GM21390 (cell line): ENCODE measurements at regions not wholly inside any gene's neighbourhood (a gene's known extent, or its start where the extent isn't known, plus 50 kb on each side); places are given as distances from the start of the nearest gene placed in this dataset.

Experiments
- ATAC-seq: cut with Tn5 transposase; IDR thresholded peaks from one replicate; pipeline ENCODE4 v1.9.1; 2021; ENCODE audit not compliant: unreplicated experiment

- no peak for ATAC-seq
Measured at GRCh38 chr9:94159069-94159939, 75.0 kb downstream of the PTPDC1 start.

DNA sequence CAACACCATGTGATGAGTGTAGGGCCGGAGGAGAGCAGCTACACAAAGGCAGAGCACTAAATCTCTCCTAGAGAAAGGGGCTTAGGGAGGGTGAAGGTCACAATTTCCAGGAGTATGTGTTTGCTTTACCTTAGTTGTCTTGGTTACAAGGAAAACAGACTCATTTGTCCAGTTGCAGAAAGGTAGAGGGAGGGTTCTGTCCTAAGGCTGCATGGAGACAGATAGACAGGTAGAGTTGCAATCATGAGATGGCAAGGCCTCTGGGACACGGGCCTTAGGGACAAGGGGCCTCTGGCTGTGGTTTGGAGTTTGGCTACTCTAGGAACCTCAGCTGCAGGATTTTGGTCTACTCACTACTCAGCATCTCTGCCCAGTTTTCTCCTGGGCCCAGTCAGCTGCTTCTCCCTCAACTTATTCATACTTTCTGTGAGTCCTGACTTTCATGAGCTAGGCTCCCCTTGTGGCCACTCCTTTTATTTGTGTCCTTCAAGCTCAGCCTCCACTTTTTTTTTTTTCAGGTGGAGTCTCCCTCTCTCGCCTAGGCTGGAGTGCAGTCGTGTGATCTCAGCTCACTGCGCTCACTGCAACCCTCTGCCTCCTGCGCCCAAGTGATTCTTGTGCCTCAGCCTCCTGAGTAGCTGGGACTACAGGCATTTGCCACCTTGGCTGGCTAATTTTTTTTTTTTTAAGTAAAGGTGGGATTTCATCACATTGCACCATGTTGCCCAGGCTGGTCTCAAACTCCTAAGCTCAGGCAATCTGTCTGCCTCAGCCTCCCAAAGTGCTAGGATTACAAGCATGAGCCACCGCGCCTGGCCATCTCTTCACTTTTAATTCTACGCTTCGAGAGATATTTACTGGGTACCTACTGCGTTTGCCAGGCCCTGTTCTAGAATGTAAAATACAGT lies 76.6 kb downstream of the PTPDC1 start:
- no peak for ATAC-seq

DNA sequence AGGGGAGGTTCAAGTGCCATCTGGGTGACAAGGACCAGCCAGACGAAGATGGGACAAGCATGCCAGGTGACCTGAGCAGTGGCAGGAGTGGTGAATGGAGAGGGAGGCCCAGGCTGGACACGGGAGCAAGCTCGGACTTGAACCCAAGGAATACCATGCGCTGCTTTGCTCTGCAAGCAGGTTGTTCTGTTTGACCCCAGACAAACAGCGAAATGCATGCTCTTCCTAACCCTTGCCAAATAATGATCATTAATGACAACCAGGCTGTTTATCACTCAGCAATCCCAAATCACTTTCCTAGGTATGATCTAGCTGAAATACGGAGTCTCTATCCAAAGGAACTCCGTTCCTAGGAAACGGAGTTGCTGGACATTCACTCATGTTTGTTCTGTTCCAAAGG lies 77.4 kb downstream of the PTPDC1 start:
- no peak for ATAC-seq

DNA sequence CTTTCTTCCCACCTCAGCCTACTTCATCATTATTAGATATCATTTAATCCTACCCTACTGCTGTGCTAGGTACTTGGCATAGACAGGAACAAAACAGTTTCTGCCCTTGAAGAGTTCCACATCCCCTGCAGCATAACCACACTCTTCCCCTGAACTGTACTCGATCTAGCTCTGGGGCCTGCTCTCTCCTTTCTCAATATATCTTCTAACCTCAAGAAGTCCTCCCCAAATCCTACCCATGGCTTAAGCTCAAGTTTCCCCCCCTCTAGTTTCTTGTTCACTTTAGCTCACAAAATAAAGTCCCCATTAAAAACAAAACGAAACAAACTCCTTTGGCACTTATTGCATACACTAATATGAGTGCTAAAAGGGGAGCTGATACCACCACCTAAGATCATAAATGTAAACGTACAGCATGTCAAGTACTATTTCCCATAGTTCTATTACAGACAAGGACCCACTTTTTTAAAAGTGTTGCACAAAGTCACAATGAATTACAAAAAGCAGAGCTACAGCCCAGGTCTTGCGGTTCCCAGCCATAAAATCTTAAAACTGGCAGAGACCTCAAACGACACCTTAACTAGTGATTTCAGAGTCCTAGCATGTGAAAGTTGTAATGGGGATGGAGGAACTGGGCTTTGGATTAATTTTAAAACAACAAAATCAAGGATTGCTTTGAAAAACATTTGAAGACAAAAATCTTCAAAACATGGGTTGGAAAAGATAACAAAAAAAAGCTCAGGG lies 80.7 kb downstream of the PTPDC1 start:
- no peak for ATAC-seq

GRCh38 chr9:94165592-94166235 lies 81.5 kb downstream of the PTPDC1 start:
- ATAC-seq, result peak; percentile 85

DNA sequence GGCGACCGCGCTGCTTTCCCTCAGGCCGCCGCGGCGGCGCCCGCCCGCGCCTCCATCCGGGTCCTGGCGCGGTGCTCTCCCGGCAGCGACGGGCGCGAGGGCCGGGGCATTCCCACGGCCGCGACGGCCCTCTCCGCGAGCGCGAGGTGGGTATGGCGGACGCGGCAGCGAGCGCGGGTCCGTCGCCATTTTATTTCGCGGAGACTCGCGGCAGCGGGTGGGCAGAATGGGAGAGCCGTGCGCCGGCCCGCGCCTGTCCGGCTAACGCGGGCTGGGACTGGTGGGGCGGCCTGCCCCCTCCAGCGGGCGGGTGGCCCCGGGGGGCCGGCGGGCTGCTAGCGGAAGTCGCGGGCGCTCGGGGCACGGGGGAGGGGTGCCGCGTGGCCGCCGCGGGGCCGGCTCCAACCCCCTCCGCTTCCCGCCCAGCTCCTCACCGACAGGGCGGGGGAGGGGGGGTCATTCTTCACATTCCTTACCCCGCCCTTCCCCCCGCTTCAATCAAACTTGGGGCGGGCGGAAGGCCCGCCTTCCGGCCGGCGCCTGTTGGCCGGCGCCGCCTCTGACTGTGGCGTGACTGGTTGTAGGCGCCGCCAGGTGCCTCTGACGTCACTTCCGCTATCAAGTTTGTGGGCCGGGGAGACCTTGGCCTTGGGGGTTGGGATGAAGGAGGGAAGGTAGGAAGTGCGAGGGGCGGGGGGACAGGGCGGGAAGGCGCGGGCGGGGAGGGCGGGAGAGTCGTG lies 82.1 kb downstream of the PTPDC1 start:
- ATAC-seq, result peak; percentile 63

- no peak for ATAC-seq
Measured at GRCh38 chr9:94166976-94167346, 82.7 kb downstream of the PTPDC1 start.

GRCh38 chr9:94167376-94167890 lies 83.2 kb downstream of the PTPDC1 start:
- no peak for ATAC-seq

DNA sequence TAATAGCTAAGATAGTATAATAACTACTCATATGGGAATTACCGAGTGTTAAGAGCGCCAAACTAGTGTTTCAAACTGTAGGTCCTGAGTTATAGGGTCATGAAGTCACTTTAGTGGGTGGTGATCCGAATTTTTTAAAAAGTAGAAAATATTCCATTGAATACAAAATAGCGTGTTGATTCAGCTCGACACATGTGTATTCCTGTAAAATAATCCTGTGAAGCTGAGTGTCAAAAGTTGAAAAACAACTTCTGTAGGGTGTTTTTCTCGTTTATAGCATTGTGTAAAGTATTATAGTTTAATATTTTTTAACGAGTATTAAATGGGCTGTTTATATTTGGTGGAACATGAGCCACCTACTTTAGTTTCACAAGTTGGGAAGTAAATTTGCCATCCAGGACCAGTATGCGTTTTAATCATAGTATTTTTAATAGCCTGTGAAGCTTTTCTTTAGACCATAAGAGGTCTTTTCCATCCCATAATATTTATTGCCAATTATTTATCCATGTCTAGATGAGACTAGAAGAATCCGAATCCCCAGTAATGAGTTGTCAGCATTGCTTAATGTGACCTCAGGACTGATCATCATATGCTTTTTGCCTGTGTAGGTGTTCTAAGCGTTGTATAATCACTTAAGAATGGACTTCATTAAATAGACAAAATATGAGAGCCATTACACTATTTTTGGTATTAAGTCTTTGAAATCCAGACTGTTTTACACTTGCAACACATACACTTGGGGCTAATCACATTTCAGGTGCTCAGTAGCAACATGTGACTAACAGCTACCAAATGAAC lies 84.1 kb downstream of the PTPDC1 start:
- no peak for ATAC-seq

DNA sequence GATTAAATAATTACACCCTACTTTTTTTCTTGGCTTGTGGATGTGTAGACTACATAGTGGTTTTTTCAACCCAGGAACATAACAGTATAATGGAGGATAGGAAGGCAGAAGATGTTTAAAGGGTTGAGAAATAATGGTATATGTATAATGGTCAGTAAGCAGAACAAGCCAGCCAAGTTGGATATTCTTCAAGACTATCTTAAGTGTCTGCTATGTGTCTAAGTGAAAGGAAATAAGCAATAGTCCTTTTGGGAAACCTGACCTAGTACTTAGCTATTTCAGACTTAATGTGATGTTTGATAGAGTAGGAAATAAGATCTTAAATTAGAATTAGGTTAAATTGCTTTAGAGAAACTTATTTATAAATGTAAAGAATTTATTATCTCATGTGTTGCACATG lies 85.7 kb downstream of the PTPDC1 start:
- no peak for ATAC-seq

GRCh38 chr9:94173632-94174031 lies 85.5 kb upstream of the ZNF169 start:
- no peak for ATAC-seq

DNA sequence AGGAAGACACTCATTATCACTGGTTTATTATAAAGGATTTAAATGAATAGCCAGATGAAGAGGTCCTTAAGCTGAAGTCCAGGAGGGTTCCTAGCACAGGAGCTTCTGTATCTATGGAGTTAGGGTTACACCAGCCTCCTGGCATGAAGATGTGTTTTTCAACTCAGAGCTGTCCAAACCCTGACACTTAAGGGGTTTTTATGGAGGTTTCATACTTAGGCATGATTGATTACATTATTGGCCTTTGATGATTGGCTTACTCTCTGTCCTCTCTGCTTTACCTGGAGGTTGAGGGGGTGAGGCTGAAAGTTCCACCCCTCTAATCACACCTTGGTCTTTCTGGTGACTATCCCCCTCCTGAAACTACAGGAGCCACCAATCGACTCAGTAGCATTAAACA lies 84.9 kb upstream of the ZNF169 start:
- ATAC-seq, result no peak

DNA sequence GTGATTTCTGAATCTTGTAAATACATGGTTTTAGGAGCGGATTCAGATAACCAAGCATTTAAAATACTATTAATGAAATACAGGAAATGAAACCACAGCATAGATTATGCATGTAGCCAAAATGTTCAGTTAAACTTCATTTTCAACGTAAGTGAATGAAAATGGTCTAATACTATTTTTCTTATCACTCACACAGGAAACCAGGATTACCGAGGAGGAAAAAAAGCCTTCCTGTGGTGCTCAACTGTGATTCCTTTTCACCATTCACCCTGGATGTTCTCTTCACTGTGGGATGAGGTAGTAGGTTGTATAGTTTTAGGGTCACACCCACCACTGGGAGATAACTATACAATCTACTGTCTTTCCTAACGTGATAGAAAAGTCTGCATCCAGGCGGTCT lies 83.4 kb upstream of the ZNF169 start:
- no peak for ATAC-seq

- no peak for ATAC-seq
Measured at GRCh38 chr9:94176608-94177007, 82.5 kb upstream of the ZNF169 start.

- peak; percentile 70 for ATAC-seq
Measured at GRCh38 chr9:94178927-94179326, 80.2 kb upstream of the ZNF169 start.

DNA sequence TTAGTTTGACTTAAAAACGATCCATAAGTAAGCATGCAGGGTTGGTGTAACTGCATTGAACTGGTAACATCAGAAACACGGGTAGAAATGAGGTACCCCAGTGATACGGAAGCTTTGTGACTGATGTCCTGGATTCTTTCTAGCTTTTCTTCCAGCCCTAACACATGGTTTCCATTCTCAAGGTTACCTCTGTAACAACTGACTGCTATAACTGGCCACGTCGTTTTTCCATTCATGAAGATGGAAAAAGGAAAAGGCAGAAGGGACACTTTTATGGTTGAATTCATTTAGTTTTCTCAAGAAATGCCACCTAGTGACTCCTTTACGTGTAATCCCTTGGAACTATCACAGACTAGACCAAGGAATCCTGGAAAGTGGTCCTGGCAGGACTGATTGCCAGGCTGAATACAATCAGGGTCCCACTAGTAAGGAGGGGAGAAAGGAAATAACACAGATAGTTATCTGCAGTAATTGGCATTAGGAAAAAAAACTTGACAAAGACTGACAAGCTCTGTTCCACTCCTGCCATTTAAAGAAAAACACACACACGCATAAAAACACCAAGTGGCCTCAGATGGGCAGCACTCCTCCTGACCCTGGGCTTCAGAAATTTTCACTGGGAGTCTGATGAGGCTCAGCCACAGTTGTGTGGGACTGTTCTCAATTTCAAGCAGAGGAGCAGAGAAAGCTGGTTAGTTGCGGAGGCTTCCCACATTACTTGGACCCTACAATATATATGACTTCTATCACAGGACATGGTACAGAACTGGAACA lies 77.5 kb upstream of the ZNF169 start:
- ATAC-seq, result no peak

DNA sequence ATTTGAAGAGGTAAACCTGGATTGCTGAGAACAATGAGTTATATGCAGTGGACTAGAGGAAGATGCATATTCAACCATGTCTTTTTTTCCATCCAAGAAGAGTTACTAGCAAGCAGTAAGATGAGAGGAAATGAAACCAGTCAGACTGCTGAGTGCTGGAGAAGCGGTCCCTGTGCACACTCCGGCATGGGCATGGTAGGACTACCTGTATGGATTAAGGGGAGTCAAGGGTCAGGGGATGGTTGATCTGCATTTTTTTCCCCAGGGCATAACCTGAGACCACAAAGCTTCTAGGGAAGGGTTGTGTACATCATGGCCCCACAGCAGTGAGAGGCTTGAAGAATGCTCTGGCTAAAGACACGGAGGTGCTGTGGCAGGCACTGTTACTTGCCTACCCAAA lies 76.6 kb upstream of the ZNF169 start:
- ATAC-seq, result no peak

GRCh38 chr9:94183240-94183999 lies 75.7 kb upstream of the ZNF169 start:
- ATAC-seq, result no peak
